DND-41 (cell line): ENCODE measurements at regions not wholly inside any gene's neighbourhood (a gene's known extent, or its start where the extent isn't known, plus 50 kb on each side); places are given as distances from the start of the nearest gene placed in this dataset.

ENCODE experiments used
- EZH2 ChIP-seq: IDR thresholded peaks from 3 replicates; pipeline ENCODE4 v1.6.1; 2012; ENCODE audit warnings: borderline replicate concordance, low read depth, mild to moderate bottlenecking, moderate library complexity, low read length, inconsistent platforms; ENCODE audit not compliant: severe bottlenecking
- TF ChIP-seq, protein P1 (sequence below): IDR thresholded peaks from 2 replicates; pipeline ENCODE4 v1.5.1; 2012; ENCODE audit warnings: borderline replicate concordance, low read length, moderate library complexity, mild to moderate bottlenecking; ENCODE audit not compliant: poor library complexity, severe bottlenecking; ENCODE audit errors: extremely low read depth

- TF ChIP-seq, protein P1, sequence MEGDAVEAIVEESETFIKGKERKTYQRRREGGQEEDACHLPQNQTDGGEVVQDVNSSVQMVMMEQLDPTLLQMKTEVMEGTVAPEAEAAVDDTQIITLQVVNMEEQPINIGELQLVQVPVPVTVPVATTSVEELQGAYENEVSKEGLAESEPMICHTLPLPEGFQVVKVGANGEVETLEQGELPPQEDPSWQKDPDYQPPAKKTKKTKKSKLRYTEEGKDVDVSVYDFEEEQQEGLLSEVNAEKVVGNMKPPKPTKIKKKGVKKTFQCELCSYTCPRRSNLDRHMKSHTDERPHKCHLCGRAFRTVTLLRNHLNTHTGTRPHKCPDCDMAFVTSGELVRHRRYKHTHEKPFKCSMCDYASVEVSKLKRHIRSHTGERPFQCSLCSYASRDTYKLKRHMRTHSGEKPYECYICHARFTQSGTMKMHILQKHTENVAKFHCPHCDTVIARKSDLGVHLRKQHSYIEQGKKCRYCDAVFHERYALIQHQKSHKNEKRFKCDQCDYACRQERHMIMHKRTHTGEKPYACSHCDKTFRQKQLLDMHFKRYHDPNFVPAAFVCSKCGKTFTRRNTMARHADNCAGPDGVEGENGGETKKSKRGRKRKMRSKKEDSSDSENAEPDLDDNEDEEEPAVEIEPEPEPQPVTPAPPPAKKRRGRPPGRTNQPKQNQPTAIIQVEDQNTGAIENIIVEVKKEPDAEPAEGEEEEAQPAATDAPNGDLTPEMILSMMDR, result no peak
- peak; percentile 82 for TF ChIP-seq EZH2
Measured at GRCh38 chr11:123357990-123358827, 71.9 kb upstream of the GRAMD1B start.
